ENCODE measurements at regions not wholly inside any gene's neighbourhood (a gene's known extent, or its start where the extent isn't known, plus 50 kb on each side); places are given as distances from the start of the nearest gene placed in this dataset.

DNA sequence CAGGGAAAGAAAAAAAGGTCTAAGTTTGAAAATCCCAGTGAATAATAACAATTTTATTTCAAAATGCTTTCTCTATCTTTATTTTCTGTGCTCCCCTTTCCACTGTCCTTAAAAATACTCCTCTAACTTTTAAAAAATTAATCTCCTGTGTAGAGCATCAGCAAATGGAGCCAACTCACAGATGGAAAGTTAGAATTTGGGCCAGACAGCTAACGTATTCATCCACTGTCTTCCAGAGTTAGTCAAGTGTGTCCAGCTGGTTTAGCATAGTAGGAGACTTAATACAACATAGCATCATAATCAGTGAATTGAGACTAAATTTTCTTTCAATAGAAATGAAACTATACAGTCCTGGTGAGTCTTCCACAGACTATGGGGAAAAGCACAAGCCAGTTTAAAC lies 419.0 kb upstream of the LRRC7 start:
- DNase-seq (ENCODE audit: low spot score), result no peak

DNA sequence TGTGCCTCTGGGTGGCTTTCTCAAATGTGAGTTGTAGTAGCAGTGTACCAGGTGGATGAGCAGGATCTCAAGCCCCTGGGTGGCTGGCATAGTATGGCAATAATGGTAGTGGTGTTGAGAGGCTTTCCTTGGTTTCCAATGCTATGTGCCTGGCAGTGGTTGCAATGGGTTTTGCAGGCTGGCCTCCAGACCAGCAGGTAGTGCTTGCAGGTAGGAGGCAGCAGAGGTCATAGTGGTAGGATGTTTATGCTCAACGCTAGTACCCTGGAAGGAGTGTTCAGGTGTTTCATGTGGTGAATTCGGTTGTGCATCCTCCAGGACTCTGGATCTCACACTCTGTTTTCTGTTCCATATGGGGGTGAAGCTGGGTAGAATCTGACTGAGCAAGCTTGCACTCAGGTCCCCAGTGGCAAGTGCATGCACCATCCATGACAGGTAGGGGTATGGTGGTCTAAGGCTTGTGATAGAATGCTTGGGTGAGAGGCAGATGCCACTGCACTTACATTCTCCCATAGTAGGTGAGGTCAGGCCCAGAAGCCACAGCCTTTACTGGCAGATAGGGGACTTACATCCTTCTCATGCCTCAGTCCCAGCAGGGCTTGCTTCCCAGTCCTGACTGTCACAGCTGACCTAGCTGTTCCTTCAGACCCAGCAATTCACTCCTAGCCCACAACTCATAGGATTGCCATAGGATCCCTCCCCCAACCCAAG lies 410.5 kb upstream of the LRRC7 start:
- no peak for DNase-seq (ENCODE audit: low spot score)

DNA sequence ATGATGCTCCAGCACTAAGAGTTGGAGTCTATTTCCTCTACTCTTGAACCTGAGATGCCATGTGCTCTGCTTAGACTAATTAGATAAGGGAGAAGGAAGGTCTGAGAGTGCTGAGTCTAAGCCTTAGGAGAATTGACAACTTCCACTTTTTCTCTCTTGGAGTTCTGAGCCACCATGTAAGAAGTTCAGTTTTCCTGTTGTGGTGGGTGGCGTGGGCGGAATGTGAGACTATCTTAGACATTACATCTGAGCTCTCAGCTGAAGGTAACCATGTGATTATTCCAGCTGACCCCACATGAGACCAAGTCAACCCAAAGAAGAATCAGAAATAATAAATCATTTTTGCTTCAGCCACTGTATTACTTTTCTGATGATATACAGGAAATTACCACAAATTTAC lies 404.5 kb upstream of the LRRC7 start:
- DNase-seq (ENCODE audit: low spot score), result no peak

DNA sequence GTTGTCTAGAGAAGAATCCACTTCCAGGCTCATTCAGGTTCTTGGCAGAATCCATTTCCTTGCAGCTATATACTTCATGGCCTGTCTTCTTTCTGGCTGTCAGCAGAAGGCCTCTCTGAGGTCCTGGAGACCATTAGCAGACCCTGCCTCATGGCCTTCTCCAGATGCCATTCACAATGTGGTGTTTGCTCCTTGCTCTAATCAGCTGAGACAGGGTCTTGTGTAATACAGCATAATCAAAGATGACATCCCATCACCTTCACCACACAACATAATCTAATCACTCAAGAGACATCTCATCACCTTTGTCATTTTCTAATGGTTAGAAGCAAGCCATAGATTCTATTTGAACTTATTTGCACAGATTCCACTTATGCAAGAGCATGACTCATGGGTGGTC lies 403.9 kb upstream of the LRRC7 start:
- no peak for DNase-seq (ENCODE audit: low spot score)

DNA sequence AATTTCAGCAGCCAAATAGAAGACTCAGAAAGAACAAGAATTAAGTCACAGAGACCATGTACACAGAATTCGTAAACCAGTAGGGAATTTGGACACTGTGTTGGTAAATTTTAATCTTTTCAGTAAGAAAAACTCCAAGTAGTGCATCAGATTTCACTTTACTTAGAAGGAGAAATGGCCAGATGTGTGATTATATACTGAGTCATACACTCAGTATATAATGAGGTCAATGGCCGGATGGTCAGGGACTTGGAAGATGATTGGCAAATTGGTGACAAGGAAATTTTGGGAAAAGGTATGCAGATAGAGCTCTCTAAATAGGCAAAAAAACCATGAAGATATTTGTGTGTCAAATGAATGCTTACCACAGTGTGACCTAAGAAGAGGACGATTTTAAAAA lies 399.8 kb upstream of the LRRC7 start:
- no peak for DNase-seq (ENCODE audit: low spot score)

DNA sequence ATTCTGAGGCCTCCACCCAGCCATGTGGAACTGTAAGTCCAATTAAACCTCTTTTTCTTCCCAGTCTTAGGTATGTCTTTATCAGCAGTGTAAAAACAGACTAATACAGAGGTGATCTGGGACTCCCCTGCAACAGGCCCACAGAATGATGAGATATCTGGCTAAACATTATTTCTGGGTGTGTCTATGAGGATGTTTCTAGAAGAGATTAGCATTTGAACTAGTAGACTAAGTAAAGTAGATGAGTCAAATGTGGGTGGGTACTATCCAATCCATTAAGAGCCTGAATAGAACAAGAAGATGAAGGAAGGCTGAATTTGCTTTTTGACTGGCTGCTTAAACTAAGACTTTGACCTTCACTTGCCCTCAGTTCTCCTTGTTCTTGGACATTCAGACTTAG lies 396.5 kb upstream of the LRRC7 start:
- DNase-seq (ENCODE audit: low spot score), result no peak

DNA sequence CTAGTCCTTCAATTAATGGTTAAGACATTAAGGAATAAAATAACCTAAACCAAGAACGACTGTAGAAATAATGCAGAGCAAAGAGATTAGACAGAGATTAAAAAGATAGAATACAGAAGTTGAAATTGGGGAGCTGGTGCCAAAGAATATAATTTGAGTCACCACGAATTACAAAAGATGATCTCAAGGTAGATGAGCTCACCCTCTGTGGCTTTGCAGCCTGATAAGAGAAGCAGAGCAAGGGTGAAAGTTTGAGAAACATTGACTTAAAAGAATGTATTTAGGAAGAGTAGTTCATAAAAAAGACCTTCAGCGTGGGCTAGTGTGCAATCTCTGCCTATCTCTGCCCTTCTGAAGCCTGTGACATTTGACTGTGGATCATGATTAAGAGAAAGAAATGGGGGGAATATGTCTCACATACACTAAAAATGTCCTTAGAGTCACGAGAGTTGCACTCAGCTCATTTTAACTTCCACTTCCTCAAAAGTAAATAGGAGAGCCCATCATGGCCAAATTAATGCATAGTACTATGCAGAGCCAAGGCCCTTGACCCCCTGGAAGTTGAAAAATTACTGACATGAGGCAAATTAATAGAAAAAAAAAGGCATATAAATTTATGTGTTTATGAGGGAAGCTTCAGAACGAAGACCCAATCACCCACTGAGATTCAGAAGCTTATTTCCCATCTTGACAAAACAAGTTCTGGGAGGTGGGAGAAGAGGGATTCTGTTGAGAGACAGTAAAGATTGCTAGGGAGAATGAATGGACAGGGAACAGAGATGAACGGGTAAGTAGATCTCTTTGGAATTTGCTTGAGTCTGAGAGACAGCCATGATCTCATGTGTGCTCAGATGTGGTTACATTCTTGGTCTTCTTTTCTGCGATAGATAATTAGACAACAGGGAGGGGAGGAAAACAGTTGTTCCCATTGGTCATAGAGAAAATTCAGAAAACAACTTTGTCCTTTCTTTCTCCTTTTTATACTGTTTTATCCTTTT lies 395.4 kb upstream of the LRRC7 start:
- no peak for DNase-seq (ENCODE audit: low spot score)

DNA sequence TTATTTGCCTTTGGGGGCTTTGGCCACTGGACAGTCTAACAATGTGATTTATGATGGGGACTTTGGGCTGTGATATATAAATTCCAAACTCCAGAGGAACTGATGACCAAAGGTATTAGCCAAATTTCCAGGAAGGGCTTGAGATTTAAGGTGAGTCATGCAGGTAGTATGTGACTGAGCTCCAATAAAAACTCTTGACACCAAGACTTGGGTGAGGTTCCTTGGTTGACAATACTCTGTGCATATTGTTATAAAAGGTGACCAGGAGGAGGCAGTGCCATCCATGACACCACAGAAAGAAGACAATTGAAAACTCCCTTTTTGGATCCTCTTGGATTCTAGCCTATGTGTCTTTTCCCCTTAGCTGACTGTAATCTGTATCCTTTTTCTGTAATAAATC lies 392.7 kb upstream of the LRRC7 start:
- no peak for DNase-seq (ENCODE audit: low spot score)

DNA sequence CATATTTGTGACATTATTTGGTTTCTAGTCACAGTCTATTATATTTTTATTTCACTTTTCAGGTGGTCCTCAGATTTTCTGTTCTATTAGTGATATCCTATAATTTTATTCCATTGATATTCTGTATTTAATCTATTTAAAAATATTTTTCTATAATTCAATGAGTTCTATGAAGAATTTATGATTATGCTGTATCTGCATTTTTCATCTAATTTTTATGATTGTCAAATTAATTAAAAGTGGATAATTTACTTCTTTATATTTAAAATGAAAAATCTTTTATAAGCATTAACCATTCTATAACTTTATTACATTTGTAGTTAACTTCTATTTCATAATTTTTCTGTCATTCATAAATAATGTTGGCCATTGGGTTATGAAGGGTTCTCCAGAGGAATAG lies 387.4 kb upstream of the LRRC7 start:
- no peak for DNase-seq (ENCODE audit: low spot score)

DNA sequence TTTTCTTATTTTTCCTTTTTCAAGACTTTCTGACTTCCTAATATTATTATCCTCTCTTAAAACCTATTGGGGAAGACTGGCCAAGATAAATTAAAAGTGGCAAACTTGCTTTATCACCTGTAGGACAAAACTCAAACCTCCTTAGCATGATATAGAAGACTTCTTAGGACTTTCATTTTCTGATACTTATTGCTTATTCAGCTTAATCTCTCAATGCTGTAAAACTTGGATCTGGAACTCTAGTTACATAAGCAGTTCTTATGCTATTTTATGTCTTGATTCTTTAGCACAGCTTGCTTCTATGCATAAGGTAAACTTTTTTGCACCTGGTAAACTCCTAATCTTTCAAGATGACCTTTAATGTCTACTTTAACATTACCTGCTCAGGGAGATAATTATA lies 382.3 kb upstream of the LRRC7 start:
- no peak for DNase-seq (ENCODE audit: low spot score)

DNA sequence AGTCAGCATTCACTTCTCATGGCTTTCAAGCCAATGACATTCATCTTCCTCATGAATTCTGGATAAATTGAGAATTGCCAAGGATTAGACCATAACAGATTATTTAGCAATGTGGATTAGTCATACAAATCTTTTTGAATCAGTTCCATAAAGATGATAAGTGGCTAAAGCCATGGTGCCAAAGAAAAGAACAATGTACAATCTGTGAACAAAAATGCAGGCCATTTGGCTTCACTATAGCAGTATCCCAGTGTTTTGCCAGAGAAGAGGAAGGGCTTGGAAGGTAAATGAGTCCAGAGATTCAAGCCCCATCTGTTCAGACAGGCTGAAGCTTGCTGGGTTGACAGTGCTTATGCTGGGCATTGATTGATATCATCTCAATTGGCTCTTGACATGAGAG lies 376.4 kb upstream of the LRRC7 start:
- DNase-seq (ENCODE audit: low spot score), result no peak

DNA sequence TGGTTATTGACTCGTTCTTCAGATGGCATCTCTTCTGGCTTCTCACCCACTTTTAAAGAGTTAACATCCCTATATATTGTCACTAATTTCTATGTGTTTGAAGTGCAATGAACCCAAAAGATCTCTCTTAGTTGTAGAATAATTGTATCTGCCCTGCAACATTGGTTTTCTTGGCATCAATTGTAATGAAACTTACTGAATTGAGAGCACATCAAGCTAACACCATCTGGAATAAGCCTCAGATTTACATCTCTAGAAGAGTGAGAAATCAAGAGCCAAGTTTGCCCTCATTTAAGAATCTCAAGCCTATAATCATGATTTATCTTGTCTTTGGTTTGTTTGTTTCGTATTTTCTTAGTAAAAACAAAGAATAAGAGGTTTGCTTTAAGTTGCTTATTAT lies 372.6 kb upstream of the LRRC7 start:
- DNase-seq (ENCODE audit: low spot score), result no peak

DNA sequence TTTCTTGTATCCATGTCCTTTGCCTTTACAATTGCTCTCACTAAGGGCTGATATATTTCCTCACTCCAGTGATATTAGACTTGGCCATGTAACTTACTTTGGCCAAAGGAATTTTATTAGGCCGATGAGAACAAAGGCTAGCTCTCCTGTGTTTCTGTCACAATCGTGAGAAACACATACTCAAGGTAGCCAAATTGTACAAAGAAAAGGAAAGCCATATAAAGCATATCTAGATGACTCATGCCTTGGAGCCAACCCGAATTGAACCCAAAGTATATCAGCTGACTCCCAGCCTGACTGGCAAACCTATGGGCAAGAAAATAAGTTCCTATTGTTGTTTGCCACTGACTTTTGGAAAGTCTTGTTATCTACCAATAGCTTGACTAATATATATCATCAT lies 371.7 kb upstream of the LRRC7 start:
- DNase-seq (ENCODE audit: low spot score), result no peak

DNA sequence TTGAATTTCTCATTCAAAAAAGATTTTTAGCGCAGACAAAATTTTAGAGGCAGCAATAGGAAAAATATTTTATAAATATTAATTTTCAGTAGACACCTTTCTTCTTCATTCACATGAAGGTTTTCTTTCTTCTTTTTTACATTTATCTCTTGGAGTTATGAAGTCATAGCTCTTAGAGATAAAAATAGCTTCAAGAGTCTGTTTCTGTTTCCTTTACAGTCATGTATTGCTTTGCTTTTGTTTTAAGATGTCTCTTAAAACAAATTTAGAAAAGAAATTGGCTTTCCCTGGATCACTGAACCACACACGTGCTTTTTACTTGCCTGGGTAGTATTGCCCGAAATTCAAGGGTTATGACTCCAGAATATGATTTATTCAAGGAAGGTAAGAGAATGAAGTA lies 369.9 kb upstream of the LRRC7 start:
- DNase-seq (ENCODE audit: low spot score), result no peak

DNA sequence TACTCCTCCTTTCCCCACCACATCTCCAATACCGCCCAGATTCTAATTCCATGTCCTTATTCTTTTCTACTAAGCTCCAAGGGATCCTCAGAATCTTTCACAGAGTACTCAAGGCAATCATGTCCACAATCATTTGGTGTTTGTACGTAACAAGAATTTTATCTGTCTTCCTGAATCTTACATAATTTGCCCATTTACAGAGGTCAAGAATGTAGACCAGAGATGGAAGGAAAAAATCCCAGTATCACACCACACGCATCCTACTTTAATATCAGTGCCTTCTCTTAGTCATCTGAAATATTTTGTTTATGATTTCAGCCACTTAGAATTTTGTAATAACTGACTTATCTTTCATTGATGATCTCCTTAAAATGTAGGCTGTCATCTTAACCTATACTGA lies 366.0 kb upstream of the LRRC7 start:
- DNase-seq (ENCODE audit: low spot score), result no peak

DNA sequence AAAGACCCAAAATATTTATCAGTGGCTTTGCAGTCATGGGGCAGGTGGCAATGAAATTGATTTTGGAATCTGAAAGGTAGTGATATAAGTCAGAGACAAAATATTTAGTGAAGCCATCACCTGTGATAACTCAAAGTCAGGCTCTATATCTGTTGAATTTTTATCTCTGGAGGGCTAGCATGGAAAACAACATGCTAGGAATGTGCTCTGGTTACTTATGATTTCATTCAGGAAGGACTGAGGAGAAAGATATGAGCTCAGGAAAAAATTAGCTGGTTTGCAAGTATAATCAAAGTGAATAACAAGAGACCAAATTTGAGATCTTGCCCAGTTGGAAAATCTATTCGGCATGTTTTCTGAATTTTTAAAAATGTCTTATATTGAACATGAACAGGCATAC lies 364.6 kb upstream of the LRRC7 start:
- no peak for DNase-seq (ENCODE audit: low spot score)

DNA sequence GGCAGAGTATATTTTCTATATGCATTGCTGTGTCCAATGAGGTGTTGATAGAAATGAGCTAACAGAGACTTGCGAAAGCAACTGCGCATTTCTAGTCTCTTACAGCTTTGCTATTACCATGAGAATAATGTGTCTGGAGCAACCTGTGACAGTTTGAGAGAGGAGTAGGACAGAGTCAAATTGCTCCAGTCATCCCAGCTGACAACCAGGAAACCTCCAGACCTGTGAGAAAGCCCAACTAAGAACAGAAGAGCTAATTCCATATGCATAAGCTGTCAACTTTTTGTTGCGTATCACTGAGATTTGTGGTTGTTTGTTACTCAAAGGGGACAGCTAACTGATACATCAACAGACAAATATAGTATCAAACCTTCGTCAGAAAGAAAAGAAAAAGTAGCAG lies 354.1 kb upstream of the LRRC7 start:
- no peak for DNase-seq (ENCODE audit: low spot score)

DNA sequence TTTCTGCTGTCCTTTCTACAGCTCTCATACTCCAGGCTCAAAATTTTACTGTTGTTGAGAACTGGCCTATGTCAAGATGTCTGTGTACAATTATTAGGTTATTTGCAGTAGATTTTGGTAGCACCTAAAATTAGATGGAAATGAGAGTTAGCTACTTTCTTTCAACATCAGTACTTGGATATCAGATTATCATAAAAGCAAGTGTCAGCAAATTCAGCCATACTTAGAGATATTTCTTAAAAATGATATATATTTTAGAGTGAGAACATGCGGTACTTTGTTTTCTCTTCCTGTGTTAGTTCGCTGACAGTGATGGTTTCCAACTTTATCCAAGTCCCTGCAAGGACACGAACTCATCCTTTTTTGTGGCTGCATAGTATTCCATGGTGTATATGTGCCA lies 351.8 kb upstream of the LRRC7 start:
- no peak for DNase-seq (ENCODE audit: low spot score)

DNA sequence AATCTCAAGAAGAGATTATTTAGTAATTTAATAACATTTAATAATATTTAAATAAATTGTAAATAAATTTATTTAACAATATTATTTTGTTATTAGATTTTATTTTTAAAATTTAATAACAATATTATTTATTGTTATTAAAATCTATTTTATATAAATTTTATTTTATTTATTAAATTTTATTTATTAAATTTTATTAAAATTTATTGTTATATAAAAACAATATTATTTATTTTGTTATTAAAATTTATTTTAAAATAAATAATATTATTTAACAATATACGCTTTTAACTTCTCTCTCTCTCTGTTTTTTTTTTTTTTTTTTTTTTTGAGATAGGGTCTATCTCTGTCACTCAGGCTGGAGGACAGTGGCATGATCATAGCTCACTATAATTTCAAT lies 347.1 kb upstream of the LRRC7 start:
- DNase-seq (ENCODE audit: low spot score), result no peak

DNA sequence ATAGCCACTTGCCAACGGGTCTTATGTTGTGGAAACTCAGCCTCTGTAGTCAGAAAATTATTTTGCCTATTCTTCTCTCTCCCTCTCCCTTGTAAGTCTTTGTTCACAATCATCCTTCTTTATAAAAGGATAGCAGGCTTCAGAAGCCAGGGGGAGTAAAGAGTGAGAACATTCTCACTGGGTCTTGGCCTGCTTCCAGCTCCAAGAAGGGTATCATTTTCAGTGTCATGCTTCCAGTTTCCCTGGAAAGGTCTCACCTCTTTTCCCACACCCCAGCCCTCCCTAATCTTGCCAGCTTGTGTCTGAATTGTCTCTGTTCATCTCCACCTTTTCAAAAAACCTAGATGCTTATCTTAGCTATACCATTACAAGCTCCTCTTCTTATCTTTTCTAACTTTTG lies 346.2 kb upstream of the LRRC7 start:
- DNase-seq (ENCODE audit: low spot score), result no peak

DNA sequence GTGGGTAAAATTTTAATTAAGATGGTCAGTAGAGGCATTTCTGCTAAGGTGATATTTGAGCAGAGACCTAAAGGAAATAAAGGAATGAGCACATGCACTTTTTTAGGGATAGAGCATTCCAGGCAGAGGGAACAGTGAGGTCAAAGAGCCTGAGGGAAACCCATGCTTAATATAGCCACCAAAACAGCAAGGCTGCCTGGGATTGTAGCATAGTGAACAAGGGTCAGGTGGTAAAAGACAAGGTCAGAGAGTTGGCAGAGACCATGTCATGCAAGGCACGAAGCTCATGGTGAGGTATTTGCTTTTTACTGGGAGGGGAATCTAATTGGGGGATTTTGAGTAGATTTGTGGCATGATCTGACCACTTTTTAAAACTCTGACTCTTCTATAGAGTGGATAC lies 344.6 kb upstream of the LRRC7 start:
- DNase-seq (ENCODE audit: low spot score), result no peak

DNA sequence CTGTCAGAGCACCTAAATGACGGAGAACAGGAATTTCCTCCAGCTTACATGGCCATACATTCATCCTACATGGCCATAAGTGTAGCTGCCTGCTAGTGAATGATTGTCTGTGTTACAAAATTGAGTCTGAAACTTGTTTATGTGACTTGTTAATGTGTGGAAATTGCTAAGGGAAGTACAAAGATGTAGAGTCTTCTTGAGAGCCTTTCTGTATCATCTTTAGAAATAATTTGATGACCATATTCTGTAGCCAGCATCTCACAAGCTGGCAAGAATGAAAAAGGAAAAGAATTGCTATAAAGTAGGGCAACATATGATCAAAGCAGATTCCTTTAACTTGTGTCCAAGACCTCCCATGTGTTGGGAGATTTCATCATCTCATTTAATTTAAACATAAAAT lies 339.2 kb upstream of the LRRC7 start:
- no peak for DNase-seq (ENCODE audit: low spot score)

DNA sequence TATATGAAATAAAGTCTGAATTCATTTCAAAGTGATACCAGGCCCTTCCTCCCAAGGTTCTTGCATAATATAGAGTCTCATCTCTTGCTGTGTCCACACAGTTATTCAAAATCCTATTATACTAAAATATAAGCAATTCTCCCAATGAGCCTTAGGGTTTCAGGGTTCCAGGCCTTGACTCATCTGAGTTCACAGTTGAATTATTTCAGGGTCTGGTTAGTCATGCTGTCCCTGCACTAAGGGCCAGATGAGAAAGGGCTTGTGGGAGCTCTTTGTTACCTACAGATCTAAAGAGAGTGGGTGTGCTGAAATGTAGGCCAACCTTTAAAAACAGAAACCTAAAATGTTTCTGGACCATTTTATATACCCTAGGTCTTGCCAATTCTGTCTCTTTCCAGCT lies 337.5 kb upstream of the LRRC7 start:
- no peak for DNase-seq (ENCODE audit: low spot score)

DNA sequence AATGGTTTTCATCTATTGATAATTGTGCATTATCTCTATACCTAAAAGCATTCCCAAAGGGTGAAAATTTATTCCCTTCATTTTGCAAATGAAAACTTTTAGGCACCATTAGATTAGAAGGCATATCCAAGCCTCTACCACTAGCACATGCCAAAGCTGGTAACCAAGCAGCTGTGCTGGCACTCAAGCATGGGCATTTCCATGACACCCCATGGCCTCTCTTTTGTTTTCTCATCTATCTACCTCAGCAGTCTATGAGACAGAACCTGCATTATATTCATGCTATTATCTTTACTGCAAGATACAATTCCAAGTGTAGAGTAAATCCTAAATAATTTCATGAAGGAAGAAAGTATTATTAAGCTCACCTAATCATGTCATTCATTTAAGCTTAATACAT lies 334.3 kb upstream of the LRRC7 start:
- no peak for DNase-seq (ENCODE audit: low spot score)
